SK-N-SH treated with all-trans-retinoic acid at 6 μM for 48 hours (cell line): ENCODE measurements at regions not wholly inside any gene's neighbourhood (a gene's known extent, or its start where the extent isn't known, plus 50 kb on each side); places are given as distances from the start of the nearest gene placed in this dataset.

Source experiments
- ARNTL ChIP-seq: fragments of 450-650 bp; formaldehyde crosslinking; IDR thresholded peaks from 2 replicates; pipeline ENCODE4 v1.5.0; 2020; ENCODE audit warnings: low read depth, mild to moderate bottlenecking, moderate library complexity, borderline replicate concordance
- RARB ChIP-seq: fragments of 250-450 bp; sonication (Bioruptor Pico); IDR thresholded peaks from 2 replicates; pipeline ENCODE4 v1.8.0; 2021; ENCODE audit warnings: mild to moderate bottlenecking, moderate library complexity
- SNAI2 ChIP-seq: fragments of 250-450 bp; sonication (Bioruptor Pico); IDR thresholded peaks from 2 replicates; pipeline ENCODE4 v1.5.0; 2020; ENCODE audit warnings: mild to moderate bottlenecking, moderate library complexity
- TOX ChIP-seq: fragments of 250-450 bp; sonication (Bioruptor Pico); IDR thresholded peaks from 2 replicates; pipeline ENCODE4 v1.8.0; 2021; ENCODE audit warnings: mild to moderate bottlenecking, moderate library complexity, borderline replicate concordance
- TF ChIP-seq, protein P1 (sequence below): fragments of 250-450 bp; sonication (Bioruptor Pico); IDR thresholded peaks from 2 replicates; pipeline ENCODE4 v1.5.1; 2020; ENCODE audit warnings: low read depth, mild to moderate bottlenecking, moderate library complexity

DNA sequence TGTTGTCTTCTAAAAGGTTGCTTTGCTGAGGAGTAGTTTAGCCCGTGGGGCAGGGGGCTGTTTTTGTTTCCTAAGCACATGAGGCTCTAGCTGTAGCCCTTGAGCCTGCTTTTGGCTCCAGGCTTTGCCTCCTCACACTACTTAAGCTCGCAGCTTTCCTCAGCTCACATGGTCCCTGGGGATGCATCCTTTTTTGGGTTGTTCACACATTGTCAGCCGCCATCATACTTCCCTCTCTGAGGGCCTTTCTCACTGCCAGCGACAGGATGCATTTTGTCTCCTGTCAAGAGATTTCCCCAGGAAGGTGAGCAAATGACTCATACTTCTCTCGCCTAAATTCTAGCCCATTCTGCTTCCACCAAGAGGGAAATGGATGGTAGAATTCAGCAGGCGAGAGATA, 279.5 kb upstream of the PKDCC start:
- TF ChIP-seq ARNTL (CRISPR knock-in tag) (no peak), TOX (CRISPR knock-in tag) (no peak), RARB (CRISPR knock-in tag) (no peak), SNAI2 (CRISPR knock-in tag) (no peak)
- TF ChIP-seq, protein P1, sequence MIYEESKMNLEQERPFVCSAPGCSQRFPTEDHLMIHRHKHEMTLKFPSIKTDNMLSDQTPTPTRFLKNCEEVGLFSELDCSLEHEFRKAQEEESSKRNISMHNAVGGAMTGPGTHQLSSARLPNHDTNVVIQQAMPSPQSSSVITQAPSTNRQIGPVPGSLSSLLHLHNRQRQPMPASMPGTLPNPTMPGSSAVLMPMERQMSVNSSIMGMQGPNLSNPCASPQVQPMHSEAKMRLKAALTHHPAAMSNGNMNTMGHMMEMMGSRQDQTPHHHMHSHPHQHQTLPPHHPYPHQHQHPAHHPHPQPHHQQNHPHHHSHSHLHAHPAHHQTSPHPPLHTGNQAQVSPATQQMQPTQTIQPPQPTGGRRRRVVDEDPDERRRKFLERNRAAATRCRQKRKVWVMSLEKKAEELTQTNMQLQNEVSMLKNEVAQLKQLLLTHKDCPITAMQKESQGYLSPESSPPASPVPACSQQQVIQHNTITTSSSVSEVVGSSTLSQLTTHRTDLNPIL (CRISPR knock-in tag): no peak
